Dedifferentiated amniotic fluid mesenchymal stem cell (primary cell): ENCODE measurements at regions not wholly inside any gene's neighbourhood (a gene's known extent, or its start where the extent isn't known, plus 50 kb on each side); places are given as distances from the start of the nearest gene placed in this dataset.
A peak's percentile ranks its signal among the peaks of the same experiment; 100 is the strongest.

Experiments
- DNase-seq: peaks from one replicate; pipeline ENCODE4 v3.0.0-alpha.2; 2016; ENCODE audit errors: extremely low spot score

GRCh38 chr4:128601991-128602695, 207.4 kb upstream of the JADE1 start:
- no peak for DNase-seq

- peak; percentile 56 for DNase-seq
Measured at GRCh38 chr4:128600996-128601871, 208.3 kb upstream of the JADE1 start.

GRCh38 chr4:128600410-128600809, 209.1 kb upstream of the JADE1 start:
- no peak for DNase-seq

GRCh38 chr4:128597500-128597899, 212.0 kb upstream of the JADE1 start:
- no peak for DNase-seq

- no peak for DNase-seq
Measured at GRCh38 chr4:128596853-128597252, 212.6 kb upstream of the JADE1 start.

- DNase-seq = no peak
Measured at GRCh38 chr4:128596115-128596514, 213.4 kb upstream of the JADE1 start.

GRCh38 chr4:128591482-128591881, 218.0 kb upstream of the JADE1 start:
- no peak for DNase-seq

GRCh38 chr4:128590773-128591172, 218.7 kb upstream of the JADE1 start:
- DNase-seq = no peak

GRCh38 chr4:128590034-128590740, 219.3 kb upstream of the JADE1 start:
- no peak for DNase-seq

GRCh38 chr4:128589384-128589965, 220.0 kb upstream of the JADE1 start:
- no peak for DNase-seq

GRCh38 chr4:128587382-128587781, 222.1 kb upstream of the JADE1 start:
- no peak for DNase-seq

- DNase-seq = no peak
Measured at GRCh38 chr4:128583753-128584712, 225.5 kb upstream of the JADE1 start.

- no peak for DNase-seq
Measured at GRCh38 chr4:128582427-128582870, 227.1 kb upstream of the JADE1 start.

GRCh38 chr4:128579154-128579853, 230.2 kb upstream of the JADE1 start:
- no peak for DNase-seq

GRCh38 chr4:128574706-128575105, 234.8 kb upstream of the JADE1 start:
- DNase-seq = no peak

- DNase-seq = peak; percentile 49
Measured at GRCh38 chr4:128573781-128574508, 235.6 kb upstream of the JADE1 start.

GRCh38 chr4:128572778-128573241, 236.7 kb upstream of the JADE1 start:
- no peak for DNase-seq

GRCh38 chr4:128571747-128572146, 237.8 kb upstream of the JADE1 start:
- peak; percentile 83 for DNase-seq

GRCh38 chr4:128570387-128570975, 239.0 kb upstream of the JADE1 start:
- no peak for DNase-seq
